IPS DF 4.7 (cell line): ENCODE measurements at regions not wholly inside any gene's neighbourhood (a gene's known extent, or its start where the extent isn't known, plus 50 kb on each side); places are given as distances from the start of the nearest gene placed in this dataset.

ENCODE experiments used
- DNase-seq: peaks from one replicate; pipeline ENCODE4 v3.0.0-alpha.2; 2013; ENCODE audit warnings: low spot score; ENCODE audit errors: extremely low read depth

DNA sequence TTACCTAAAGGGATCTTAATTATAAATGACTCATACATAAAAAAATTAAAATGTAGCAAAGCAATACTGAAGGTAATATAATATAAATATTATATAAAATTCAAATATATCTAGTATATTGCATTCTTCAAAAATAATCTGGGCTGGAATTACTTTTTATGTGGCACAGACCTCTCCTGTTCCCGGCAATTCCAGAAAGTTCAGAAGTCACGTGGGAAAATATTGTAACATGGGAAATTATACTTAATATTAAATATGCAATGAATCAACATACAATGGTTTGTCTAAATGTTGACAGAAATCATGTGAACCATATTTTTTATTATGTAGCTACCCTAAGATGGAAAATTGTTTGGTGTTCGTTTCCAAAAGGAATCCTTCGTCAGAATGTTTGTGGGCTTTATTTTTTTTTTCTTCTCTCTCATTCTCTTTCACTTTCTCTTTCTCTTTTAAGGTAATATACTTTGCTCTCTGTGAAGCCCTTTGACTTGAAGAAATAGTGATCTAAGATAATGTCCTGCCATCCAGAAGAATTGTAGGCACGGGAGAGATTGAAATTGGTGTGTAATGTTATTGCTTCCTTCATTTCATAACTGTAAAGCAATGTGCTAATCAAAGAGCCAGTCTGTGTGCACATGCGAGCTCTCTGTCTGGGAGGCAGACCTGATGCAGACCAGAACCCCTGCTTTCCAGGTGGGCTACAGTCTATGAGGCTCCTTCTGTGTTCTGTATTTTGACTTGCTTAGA lies 559.4 kb downstream of the NR2F2 start:
- DNase-seq: no peak

DNA sequence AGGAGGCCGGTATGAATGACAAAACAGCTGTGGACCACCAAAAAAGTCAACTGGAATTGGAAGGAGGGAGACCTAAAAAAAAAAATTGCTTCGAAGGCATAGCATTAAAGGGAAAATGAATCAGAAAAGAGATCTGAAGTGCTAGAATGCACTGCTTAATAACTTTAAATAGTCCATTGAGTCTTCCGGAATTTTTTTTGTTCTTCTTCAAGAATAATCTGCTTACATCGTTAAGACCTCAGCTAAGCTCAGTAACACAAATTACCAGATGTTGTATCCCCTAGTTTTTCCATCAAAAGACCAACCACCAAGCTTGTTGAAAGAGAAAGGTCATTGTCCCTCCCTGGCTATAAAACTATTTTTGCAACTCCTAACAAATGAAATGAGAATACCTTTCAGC lies 560.5 kb downstream of the NR2F2 start:
- no peak for DNase-seq

DNA sequence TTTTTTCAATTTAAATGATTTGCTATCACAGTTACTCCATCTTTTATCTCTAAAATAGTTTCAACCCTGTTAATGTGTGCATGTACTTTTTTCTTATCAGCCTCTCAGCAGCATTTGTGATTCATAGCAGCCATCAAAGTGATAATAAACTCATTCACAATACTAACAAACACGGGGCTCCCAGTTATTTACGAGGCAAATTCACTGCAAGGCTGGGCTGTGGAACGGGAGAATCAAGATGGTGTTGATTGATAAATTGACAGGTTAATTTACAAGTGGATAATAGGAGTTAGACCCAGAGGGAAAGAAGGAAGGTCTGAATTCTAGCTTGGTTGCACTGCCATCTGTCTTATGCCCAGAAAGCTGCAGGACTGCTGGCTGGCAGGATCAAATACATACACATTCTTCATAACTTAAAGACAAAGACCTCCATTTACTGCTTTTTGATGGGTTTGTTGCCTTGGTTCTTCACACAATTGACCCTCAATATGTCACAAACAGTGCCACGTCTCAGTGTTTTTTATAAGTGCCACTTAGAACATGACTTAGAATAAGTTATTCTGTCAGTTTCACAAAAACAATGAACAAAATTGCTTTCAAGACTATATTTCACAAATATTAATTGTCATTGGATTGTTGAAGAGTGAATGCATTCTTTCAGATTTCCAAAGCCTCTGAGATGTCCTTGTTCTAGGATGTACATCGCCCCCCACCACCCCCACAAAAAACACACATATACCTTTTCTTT lies 562.8 kb downstream of the NR2F2 start:
- peak; percentile 25 for DNase-seq

DNA sequence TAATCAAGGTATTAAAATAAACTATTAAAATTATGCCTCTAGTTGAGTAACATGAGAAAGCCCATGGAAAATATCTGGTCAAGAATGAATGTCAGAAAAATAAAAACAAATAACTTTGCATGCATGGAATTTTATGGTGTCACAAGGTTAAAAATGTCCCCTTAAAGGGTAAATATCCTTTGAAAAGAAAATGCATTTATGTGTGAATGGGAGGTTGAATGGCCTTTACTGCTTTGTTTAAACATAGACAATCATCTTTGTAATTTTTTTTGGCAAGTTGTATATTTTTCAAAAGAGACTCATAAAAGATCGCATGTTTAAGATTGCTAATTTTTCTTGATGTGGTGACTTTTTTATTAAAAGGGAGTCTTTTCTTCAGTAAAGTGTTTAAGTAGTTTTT lies 564.2 kb downstream of the NR2F2 start:
- no peak for DNase-seq

DNA sequence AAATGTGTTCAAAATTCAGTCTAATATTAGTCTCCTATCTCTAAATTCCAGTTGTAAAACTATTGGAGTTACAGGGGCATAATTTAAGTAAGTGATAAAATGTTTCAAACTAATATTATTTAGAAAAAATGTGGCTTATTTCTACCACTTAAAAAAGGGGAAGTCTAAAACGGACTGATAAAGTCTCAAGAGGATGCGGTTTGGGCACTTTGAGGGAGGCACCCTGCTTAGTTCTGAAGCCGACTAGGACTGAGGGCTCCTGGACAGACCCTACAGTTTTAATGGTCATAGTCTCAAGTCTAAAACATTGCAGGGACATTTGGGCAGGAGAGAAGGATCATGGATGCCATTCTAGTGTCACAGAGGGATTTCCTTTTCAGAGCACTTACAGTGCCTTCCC lies 566.3 kb downstream of the NR2F2 start:
- DNase-seq: no peak

DNA sequence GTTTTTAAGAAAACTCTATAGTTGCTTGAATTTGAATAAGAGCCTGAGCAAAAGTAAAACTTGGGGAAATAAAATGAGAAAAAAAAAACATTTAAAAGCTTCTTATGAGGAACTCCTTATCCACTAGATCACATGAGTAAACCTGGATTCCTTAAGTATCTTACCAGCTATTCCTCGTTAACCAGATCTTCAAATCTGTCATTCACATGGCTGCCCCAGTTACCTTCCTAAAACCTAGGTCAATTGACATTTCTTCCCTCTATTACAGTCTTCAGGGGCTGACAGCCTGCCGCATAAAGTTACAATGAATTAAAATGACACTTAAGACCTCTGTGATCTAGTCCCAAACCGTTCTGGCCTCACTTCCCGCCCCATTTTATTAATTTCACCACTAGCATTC lies 583.6 kb downstream of the NR2F2 start:
- DNase-seq: no peak

DNA sequence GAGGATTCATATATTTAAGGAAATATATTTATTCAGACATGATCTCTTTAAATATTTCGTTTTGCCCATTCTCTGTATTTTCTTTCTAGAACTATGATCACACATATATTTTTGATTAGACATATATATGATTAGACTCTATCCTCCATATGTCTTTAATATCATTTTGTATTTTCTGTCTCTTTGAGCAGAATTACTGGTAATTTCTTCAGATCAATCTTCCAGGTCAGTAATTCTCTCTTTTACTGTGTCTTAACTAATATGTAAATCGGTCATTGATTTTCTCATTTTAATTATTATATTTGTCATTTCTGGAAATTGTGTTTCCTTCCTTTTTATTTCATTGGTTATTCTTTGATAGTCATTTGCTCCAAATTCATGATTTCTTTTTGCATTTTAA lies 586.2 kb downstream of the NR2F2 start:
- no peak for DNase-seq

DNA sequence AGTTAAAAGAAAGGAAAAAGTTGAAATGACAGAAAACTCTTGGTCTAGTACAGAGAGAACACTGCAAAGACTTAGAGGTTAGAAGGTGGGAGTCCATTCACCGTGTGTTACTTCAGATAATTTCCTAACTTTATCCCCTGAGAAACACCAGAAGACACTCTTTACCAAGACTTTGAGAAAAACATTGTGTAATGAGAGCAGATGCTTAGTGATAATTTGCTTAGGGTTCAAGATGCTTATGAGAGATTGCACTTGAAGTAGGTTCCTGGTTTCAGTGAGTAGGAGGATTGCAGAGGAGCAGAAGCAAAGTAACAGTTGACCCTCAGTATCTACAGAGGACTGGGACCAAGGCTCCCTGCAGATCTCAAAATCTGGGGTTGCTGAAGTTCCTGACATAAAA lies 594.1 kb downstream of the NR2F2 start:
- no peak for DNase-seq

DNA sequence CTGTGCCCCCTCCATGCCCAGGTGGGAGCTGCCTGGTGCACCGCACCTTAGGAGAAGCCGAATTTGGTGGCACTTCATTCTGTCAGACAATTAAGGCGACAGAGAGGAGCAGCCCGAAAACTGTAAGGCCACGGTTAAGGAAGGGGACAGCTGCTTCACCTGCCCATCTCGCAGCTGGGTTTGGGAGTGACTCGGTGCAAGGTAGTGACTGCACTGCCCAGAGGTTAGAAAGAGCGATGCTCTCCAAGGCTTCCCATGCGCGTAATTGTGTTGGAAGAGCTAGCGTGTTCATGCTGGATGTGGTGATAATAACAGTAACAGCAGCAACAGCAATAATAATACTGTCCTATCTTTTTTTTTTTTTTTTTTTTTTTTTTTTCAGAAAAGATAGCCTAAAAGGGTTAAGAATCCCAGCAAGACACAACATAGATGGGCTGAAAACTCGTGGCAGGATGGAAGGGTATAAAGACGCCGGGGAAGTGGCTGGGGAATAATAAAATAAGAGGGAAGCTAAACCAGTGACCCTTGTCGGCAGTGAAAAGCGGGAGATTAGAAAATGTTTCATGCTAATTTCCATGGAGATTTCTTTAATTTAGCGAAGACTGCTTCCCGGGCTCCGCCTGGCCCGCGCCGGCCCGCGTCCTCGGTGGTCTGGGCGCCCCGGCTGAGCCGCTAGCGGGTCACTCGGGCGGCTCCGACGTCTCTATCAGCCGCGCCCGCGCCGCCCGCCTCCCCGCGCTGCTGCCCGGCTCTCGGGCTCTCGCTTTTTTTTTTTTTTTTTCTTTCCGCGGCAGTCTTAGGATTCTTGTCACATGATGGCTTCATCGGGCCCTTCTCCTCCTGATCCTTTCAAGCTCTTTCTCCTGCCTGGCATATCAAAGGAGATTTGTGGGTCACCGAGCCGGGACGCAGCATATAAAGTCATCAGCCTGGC lies 617.1 kb downstream of the NR2F2 start:
- DNase-seq: no peak

DNA sequence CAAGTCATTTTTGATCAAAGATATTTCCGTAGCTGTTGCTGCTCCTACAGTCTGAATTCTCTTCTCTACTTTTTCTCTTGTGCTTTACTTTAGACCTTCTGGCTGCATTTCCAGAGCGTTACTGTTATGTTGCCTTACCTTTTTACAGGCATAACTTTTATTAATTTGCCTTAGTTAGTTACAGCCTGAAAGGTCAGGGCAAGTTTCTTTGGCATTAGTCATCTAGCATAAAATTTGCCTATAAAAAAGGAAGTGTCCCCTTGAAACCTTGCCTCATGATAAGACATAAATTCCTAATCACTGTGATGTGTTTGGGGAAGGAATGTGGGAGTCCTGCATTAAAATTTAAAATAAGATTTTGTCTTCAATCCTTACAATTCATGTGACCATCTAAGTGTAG lies 618.5 kb downstream of the NR2F2 start:
- no peak for DNase-seq

DNA sequence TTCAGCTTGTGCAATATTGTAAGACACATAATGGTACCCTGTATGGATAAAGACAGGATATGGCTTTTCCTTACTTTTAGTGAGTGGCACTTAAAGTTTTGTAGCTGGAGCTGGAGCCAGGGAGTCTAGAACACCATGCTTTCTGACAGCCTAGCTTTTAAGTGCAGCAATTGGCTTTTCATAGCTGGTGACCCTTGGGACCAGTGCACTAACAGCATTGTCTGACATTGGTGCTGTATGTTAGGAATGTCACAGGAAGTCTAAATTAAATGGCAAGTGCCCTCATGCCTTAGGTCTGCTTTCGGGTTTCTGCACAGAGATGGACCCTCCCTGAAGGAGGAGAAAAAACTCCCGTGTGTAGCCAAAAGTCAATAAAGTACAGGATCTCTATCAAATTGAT lies 628.2 kb downstream of the NR2F2 start:
- DNase-seq: no peak

DNA sequence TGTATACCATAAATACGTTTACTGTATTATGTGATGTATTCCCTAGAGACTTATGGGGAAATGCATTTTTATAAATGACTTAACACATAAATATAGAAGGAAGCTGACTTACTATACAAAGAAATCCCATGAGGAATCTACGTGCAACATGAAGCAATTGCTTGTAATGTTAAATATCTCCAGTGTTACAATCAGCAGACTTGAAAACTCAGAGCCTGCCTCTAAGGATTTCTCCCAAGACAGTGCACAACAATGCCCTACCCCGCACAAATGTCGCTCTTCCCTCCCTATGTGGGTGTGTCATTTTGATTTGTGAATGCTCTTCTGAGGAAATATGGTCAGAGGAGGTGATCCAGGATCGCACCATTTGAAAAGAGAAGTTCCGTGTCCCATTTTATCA lies 629.0 kb downstream of the NR2F2 start:
- DNase-seq: no peak

DNA sequence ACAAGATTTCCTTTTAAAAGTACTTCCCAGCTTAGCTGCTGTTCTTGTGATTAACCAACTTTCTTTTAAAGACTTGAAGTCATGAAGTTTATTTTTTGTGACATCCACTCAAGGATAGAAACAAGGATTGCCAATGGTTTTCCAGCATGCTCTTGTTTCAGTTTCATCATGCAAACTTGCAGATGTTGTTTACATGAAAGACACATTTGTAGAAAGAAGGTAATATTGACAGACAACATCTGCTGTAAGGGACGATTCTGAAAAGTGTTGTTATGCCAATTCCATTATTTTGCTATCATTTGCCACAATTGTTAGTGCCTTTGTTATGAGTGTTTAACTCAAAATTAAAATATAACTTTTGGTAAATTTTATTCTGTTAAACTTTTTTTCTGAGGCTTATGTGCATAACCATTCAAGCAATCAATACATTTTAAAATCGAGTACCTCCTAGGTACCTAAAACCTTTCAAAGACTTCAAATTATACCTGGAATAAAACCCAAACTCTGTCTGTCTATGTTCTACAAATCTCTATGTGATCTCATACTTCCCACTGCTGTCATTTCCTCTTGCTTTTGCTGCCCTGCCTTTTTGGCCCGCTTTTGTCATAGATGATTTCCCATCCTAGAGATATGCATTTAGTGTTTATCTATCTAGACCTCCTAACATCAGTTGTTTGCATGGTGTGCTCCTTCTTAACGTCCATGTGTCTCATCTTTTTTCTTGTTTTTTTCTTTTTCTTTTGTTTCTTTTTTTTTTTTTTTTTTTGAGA lies 630.4 kb downstream of the NR2F2 start:
- DNase-seq: no peak

DNA sequence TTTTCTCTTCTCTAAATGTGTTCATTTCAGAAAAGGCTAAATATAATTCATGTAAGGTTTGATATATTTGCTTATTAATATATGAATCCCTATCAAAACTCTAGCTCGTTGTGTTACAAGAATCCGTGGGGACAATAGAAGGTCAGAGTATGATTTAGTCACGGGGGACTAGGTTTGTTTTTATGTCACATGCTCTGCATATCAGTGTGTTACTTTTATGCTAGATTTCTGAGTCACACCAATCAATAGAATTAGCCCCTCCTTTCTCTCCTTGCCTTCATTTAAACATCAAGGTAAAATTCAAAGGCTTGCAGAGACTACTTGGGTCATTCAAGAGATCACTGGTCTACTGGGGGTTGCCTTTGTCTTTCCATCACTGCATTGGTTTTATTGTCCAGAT lies 636.1 kb downstream of the NR2F2 start:
- no peak for DNase-seq

DNA sequence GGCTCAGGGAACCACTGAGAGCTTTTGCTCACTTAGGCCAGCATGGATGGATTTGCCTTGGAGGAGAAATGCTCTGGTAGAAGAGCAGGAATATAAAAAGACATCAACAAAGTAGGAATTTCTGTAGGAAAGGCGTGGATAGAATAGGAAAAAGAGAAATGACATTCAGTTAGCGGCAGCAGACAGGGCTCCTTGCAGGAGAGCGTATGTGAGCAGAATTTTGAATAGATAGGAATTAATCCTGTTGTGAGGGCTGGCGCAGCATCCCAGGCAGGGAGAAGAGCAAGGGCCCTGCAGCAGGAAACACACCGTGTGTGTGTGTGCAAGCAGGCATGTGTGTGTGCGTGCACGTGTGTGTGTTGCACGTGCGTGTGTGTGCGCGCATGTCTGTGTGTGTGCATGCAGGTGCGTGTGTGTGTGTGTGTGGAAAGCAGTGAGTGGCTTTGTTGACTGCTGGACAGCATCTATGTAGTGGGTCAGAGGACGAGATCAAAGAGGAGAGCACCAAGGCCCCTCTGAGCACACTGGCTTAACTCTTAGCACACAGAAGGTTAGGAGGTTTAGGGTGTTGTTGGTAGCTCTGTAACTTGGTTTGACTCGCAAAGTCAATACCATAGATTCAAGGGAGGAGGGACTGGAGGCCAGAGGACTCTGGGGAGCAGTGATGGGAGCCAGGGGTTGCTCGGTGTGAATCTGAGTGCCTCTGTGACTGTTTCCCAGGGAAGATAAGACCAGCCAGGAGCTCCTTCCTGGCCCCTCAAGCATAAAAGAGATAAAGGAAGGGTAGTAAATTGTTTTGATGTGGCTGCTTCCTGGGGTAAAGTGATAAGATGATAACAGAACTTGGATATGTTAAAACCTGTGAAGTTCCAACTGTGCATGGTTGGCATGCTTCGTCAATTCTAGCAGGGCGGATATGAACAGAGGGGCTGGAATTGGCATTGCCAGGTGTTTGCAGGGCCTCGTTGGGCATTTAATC lies 639.5 kb downstream of the NR2F2 start:
- no peak for DNase-seq

DNA sequence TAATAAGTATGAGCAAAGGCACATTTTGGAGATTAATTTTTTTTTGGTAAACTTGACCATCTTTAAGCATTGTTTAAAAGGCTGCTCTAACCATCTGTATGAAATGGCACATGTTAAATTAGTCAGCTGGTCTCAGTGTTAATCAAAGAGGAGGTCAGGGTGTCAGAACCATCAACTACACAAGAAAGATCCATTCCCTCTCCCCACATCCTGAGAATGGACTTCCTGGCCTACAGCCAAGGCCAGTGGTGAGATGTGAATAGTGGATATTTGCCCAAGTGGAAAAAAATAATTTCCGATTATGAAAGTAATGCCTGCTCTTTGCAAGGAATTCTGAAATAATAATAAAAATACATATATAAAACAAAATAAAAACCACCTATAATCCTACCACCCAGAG lies 641.7 kb downstream of the NR2F2 start:
- no peak for DNase-seq

DNA sequence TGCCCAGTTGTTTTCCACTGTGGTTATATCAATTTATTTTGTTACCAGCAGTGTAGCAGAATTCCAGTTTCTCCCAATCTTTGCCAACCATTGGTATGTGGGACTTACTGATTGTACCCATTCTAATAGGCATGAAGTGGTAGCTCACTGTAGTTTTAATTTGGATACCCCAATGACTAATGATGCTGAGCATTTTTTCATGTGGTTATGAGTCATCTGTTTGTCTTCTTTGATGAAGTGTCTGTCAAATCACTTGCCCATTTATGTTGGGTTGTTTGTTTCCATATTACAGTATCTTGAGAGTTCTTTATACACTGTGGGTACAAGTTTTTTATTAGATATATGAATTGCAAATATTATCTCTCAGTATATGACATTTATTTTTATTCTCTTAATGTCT lies 644.3 kb downstream of the NR2F2 start:
- DNase-seq: no peak

DNA sequence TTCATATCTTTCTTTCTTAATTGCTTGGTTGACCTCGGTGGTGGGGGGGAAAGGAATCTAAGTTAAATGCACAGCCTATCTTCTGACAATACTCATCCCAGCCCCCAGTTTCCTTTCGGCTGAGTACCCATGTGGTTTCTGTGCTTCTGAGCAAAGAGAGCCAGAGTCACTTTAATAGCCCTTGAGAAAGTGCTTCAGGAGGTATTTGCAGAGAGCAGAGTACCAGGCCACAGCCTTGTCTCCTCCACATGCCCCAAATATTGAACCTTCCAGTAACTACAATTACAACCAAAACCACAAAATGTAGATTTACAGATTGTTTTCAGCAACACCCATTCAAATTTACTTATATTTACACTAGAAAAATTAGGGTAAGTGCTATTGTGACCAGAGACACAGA lies 647.4 kb downstream of the NR2F2 start:
- no peak for DNase-seq

DNA sequence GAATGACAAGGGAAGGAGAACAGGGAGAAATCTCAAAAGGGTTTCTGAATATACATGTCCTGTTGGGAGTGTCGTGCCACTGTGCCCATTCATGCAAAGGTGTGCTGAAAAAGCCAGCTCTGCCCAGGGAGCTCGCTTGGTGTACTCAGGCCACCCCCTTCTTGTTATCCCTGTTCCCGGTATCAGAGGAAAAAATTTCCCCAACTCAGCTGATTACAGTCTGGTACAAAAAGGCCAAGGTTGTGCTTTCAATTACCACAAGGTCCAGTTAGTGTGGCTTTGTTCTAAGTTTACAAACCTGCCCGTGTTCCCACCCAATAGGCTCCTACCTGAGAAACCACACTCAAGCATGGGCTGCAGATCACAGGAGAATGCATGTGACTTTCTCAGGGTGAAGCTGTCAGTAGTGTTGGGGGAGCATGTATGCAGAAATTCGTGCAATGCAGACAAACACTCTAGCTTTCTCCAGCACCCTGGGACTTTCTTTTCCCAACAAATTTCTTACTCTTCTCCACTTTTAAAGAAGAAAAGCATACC lies 648.5 kb downstream of the NR2F2 start:
- no peak for DNase-seq
